ENCODE measurements at regions not wholly inside any gene's neighbourhood (a gene's known extent, or its start where the extent isn't known, plus 50 kb on each side); places are given as distances from the start of the nearest gene placed in this dataset.

- Histone ChIP-seq H3K9me2 (replicated peaks; ENCODE audit: low read length) (no peaks in the 10 kb centered on the region), H2AFZ (ENCODE audit: low read length) (no peak overlapping the region), H3K36me3 (ENCODE audit: low read depth, low read length) (no peaks in the 10 kb centered on the region), H3K4me3 (ENCODE audit: low read length) (no peak overlapping the region), H3K79me2 (ENCODE audit: low read length) (no peaks in the 10 kb centered on the region), H3K9me3 (ENCODE audit: low read length) (no peaks in the 10 kb centered on the region), H3K27me3 (ENCODE audit: low read length) (no peaks in the 10 kb centered on the region), H3K9ac (ENCODE audit: low read length) (no peak overlapping the region), H3K27ac (ENCODE audit: low read length) (no peak overlapping the region), H3K4me2 (ENCODE audit: low read length) (no peak overlapping the region), H3F3A (ENCODE audit: low read length, unreplicated experiment) (no peaks in the 10 kb centered on the region), H3K4me1 (ENCODE audit: insufficient read depth, low read length) (no peaks in the 10 kb centered on the region), H4K20me1 (ENCODE audit: low read length) (no peaks in the 10 kb centered on the region)
- no peak for ATAC-seq
- TF ChIP-seq EZH2phosphoT487 (IDR thresholded peaks at IDR 0.05; ENCODE audit: borderline replicate concordance, low read length) (no peak), EZH2 (IDR thresholded peaks at IDR 0.05; ENCODE audit: low read length, unreplicated experiment) (no peak), CTCF (conservative IDR thresholded peaks at IDR 0.05; ENCODE audit: low read depth, low read length) (no peak)
- intact Hi-C loops (cut with micrococcal nuclease) = no loop called here
- ChIA-PET POLR2A (ENCODE audit: unreplicated experiment) (no interaction called here), CTCF (no interaction called here)
- DNase-seq = no peak
- BruUV-seq (replicated peaks) = no TSS peak
These were observed 1482.4 kb upstream of the PABPC4L start for GRCh38 chr4:135684001-135684400.

GRCh38 chr4:135672202-135672601 is 1470.6 kb upstream of the PABPC4L start:
- DNase-seq = no peak
- CTCF ChIA-PET = no interaction called here
- TF ChIP-seq EZH2 (IDR thresholded peaks at IDR 0.05; ENCODE audit: low read length, unreplicated experiment) (no peak), EZH2phosphoT487 (IDR thresholded peaks at IDR 0.05; ENCODE audit: borderline replicate concordance, low read length) (no peak), CTCF (conservative IDR thresholded peaks at IDR 0.05; ENCODE audit: low read depth, low read length) (no peak)

GRCh38 chr4:135670548-135670947 is 1469.0 kb upstream of the PABPC4L start:
- Histone ChIP-seq H3K27me3 (ENCODE audit: low read length) (no peaks in the 10 kb centered on the region), H3K9ac (ENCODE audit: low read length) (no peak overlapping the region), H3K4me2 (ENCODE audit: low read length) (no peak overlapping the region), H3K27ac (ENCODE audit: low read length) (no peak overlapping the region), H3K79me2 (ENCODE audit: low read length) (no peaks in the 10 kb centered on the region), H3K9me2 (replicated peaks; ENCODE audit: low read length) (no peaks in the 10 kb centered on the region), H2AFZ (ENCODE audit: low read length) (no peak overlapping the region), H3K36me3 (ENCODE audit: low read depth, low read length) (no peaks in the 10 kb centered on the region), H3F3A (ENCODE audit: low read length, unreplicated experiment) (no peaks in the 10 kb centered on the region), H3K4me3 (ENCODE audit: low read length) (no peak overlapping the region), H3K9me3 (ENCODE audit: low read length) (no peaks in the 10 kb centered on the region), H3K4me1 (ENCODE audit: insufficient read depth, low read length) (no peaks in the 10 kb centered on the region), H4K20me1 (ENCODE audit: low read length) (no peaks in the 10 kb centered on the region)
- TF ChIP-seq CTCF (conservative IDR thresholded peaks at IDR 0.05; ENCODE audit: low read depth, low read length) (0 out of 2 replicates have a peak, but pooled peaks have one; percentile 18), EZH2 (IDR thresholded peaks at IDR 0.05; ENCODE audit: low read length, unreplicated experiment) (no peak)
- ATAC-seq = no peak
- DNase-seq = no peak
- intact Hi-C loops (cut with micrococcal nuclease) = no loop called here
- BruUV-seq (replicated peaks) = no TSS peak
- POLR2A ChIA-PET (ENCODE audit: unreplicated experiment) = no interaction called here
- CTCF ChIA-PET = no interaction called here

More at GRCh38 chr4:135672202-135672601, 1470.6 kb upstream of the PABPC4L start:
- Histone ChIP-seq H3K79me2 (ENCODE audit: low read length) (no peaks in the 10 kb centered on the region), H3K4me2 (ENCODE audit: low read length) (no peak overlapping the region), H2AFZ (ENCODE audit: low read length) (no peak overlapping the region), H3K9me2 (replicated peaks; ENCODE audit: low read length) (no peaks in the 10 kb centered on the region), H3K9ac (ENCODE audit: low read length) (no peak overlapping the region), H3K36me3 (ENCODE audit: low read depth, low read length) (no peaks in the 10 kb centered on the region), H4K20me1 (ENCODE audit: low read length) (no peaks in the 10 kb centered on the region), H3K4me3 (ENCODE audit: low read length) (no peak overlapping the region), H3K9me3 (ENCODE audit: low read length) (no peaks in the 10 kb centered on the region), H3K27ac (ENCODE audit: low read length) (no peak overlapping the region), H3K4me1 (ENCODE audit: insufficient read depth, low read length) (no peaks in the 10 kb centered on the region), H3K27me3 (ENCODE audit: low read length) (no peaks in the 10 kb centered on the region), H3F3A (ENCODE audit: low read length, unreplicated experiment) (no peaks in the 10 kb centered on the region)
- no TSS peak for BruUV-seq (replicated peaks)
- no peak for ATAC-seq
- POLR2A ChIA-PET (ENCODE audit: unreplicated experiment) = no interaction called here
- intact Hi-C loops (cut with micrococcal nuclease) = no loop called here
